ENCODE measurements at regions not wholly inside any gene's neighbourhood (a gene's known extent, or its start where the extent isn't known, plus 50 kb on each side); places are given as distances from the start of the nearest gene placed in this dataset.

DNA sequence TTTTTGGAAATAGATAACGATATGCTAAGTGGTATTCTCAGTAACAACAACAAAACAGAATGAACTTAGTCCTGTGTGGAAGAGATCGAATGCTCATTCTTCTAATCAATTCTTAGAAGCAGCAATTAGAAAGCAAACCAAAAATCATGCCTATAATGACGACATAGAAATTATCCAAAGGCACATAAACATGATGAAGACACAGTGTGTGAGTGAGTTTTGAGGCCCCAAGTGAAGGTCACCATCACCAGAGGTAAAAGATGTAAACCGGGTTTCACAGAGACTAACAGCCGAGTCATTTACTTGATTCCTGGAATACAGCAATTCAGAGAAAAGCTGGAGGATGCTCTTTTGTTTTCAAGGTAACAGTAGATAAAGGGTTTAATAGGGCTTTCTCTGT lies 509.2 kb downstream of the TDRD15 start:
- no peak for DNase-seq (ENCODE audit: low read depth in 2 of 2)

- DNase-seq (ENCODE audit: low read depth in 2 of 2) = no peak
Observed at GRCh38 chr2:21633466-21633865, 509.7 kb downstream of the TDRD15 start.

DNA sequence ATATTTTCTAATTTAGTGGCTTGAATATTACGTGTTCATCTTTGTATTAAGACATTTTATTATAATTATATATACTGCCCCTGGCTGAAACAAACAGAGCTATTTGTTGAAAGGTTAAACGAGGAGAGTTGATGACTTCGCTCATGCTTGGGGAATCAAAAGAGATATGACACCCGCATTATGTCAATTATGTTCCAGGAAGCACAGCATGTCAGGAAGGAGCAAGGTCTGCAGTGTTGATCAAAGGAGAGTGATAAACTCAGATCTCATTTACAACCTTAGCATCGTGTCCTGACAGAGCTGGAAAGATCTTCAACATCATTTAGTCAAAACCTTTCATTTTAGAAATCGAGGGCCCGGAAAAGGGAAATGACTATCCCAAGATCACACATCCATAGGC lies 510.1 kb downstream of the TDRD15 start:
- DNase-seq (ENCODE audit: low read depth in 2 of 2) = no peak

- no peak for DNase-seq (ENCODE audit: low read depth in 2 of 2)
Observed at GRCh38 chr2:21640046-21640445, 516.3 kb downstream of the TDRD15 start.

DNA sequence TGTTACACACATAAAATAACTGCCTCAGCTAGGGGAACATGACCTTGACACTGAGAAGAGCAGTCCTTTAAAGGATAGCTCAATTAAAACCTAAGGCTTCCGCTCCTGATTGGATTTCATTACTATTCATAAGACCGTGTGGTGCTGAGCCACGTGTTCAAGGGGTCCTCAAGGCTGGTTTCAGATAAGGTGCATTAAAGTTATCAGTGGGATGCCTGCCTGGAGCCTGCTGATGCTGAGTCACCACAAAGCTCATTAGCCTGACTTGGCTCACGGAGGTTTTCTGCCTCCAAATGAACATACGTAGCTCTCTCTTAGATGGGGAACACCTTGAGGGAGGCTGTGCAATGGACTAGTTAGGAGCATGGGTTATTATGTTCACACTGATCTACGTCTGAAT lies 518.9 kb downstream of the TDRD15 start:
- DNase-seq (ENCODE audit: low read depth in 2 of 2) = no peak

- DNase-seq (ENCODE audit: low read depth in 2 of 2) = no peak
Observed at GRCh38 chr2:21643180-21643579, 519.4 kb downstream of the TDRD15 start.

GRCh38 chr2:21644266-21644665 lies 520.5 kb downstream of the TDRD15 start:
- DNase-seq (ENCODE audit: low read depth in 2 of 2) = no peak

DNA sequence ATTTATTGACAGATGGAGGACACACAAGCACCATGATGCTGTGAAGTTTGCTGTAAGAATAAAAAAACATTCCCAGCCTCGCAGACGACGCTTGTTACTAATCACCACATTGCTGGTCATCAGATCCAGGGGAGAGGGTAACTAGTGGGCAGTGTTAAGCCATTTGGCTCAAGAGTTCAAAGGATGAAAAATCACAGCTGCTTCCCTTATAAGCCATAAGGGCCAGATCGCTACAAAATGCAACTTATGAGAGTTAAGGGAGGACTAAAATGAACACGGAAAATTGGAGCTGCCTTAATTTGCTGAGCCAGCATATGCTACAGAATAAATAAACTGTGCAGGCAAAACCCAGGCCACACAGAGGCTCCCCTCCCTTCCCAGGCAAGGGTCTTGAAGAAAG lies 522.6 kb downstream of the TDRD15 start:
- DNase-seq (ENCODE audit: low read depth in 2 of 2) = no peak

GRCh38 chr2:21650569-21650968 lies 526.8 kb downstream of the TDRD15 start:
- DNase-seq (ENCODE audit: low read depth in 2 of 2) = no peak

DNA sequence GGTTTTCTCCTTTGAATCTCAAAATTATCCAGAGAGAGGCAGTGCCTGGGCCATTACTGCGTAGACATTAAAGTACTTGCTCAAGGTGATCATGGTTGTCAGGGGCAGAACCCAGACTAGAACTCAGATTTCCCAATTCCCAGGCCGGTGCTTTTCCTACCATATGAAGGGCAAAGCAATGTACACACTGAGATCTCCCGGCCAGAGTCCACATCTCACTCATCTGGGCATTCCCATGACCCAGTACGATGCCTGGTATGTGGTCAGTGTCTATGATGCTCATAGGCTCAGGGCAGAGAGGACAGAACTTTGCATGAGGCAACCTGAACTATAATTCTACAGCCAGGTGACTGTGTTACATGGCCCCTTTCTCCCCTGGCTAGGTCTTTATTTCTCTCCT lies 531.4 kb downstream of the TDRD15 start:
- no peak for DNase-seq (ENCODE audit: low read depth in 2 of 2)

GRCh38 chr2:21656330-21657075 lies 532.7 kb downstream of the TDRD15 start:
- no peak for DNase-seq (ENCODE audit: low read depth in 2 of 2)

GRCh38 chr2:21657445-21657844 lies 533.7 kb downstream of the TDRD15 start:
- DNase-seq (ENCODE audit: low read depth in 2 of 2) = no peak

DNA sequence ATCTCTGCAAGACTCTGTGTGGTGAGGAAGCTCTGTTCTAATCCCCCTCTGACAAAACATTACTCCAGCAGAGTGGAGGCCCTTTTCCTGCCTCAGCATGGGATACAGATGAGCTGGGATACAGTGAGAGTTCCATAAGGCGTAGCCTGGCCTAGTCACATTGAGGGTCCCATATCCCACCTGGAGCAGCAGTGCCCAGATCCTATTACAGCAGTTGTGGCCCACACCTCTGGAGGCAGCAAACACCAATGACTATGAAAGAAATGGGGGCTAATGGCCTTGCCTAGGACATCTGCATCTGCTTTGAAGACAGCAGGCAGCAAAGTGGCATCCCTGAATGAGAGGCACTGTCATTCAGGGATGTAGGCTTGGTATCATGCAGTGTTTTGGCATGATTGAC lies 534.5 kb downstream of the TDRD15 start:
- DNase-seq (ENCODE audit: low read depth in 2 of 2) = no peak

- DNase-seq (ENCODE audit: low read depth in 2 of 2) = no peak
Observed at GRCh38 chr2:21658907-21659477, 535.2 kb downstream of the TDRD15 start.

DNA sequence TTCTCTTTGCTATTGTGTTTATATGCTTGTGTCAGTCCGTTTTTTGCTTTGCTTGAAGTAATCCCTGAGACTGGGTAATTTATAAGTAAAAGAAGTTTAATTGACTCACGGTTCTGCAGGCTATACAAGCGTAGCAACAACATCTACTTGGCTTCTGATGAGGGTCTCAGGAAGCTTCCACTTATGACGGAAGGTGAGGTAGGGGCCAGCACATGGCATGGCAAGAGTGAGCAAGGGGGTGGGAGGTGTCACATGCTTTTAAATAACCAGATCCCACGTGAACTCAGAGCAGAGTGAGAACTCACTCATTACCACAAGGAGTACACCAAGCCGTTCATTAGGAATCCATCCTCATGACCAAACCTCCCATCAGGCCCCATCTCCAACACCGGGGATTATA lies 540.3 kb downstream of the TDRD15 start:
- no peak for DNase-seq (ENCODE audit: low read depth in 2 of 2)

GRCh38 chr2:21667638-21668037 lies 543.9 kb downstream of the TDRD15 start:
- no peak for DNase-seq (ENCODE audit: low read depth in 2 of 2)

GRCh38 chr2:21668078-21668710 lies 544.4 kb downstream of the TDRD15 start:
- DNase-seq (ENCODE audit: low read depth in 2 of 2) = no peak

GRCh38 chr2:21676041-21676440 lies 552.3 kb downstream of the TDRD15 start:
- no peak for DNase-seq (ENCODE audit: low read depth in 2 of 2)

- DNase-seq (ENCODE audit: low read depth in 2 of 2) = no peak
Observed at GRCh38 chr2:21676676-21677075, 552.9 kb downstream of the TDRD15 start.

DNA sequence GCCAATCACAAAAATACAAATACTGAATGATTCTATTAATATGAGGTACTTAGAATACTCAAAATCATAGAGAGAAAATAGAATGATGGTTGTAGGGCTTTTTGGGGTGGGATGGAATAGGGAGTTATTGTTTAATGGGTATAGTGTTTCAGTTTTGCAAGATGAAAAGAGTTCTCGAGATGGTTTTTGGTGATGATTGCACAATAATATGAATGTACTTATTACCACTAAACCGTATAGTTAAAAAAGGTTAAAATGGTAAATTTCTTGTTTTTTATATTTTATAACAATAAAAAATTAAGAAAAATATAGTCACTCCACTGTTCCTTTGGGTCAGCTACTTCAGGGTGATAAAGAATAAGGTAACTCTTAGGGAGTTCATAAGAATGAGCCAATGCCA lies 560.1 kb downstream of the TDRD15 start:
- no peak for DNase-seq (ENCODE audit: low read depth in 2 of 2)

DNA sequence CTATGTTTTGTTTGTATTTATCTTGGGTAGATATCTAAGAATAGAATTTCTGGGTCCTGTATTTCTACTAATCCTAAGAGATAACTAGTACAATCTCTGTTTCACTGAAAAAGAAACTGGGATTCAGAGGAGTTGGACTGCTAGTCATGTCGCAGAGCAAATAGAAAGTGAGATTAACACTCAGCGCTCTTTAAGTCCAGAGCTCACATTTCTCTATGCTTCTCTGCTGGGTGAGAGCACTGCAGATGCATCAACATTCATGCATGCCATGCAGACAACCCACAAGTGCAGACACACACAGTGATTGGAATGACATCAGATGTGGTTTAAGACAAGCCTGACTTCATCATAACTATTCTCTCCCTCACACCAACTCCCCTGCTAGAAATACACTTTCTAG lies 563.8 kb downstream of the TDRD15 start:
- DNase-seq (ENCODE audit: low read depth in 2 of 2) = no peak

- DNase-seq (ENCODE audit: low read depth in 2 of 2) = no peak
Observed at GRCh38 chr2:21690005-21690404, 566.2 kb downstream of the TDRD15 start.

GRCh38 chr2:21693081-21693480 lies 569.3 kb downstream of the TDRD15 start:
- DNase-seq (ENCODE audit: low read depth in 2 of 2) = no peak
